ENCODE measurements at regions not wholly inside any gene's neighbourhood (a gene's known extent, or its start where the extent isn't known, plus 50 kb on each side); places are given as distances from the start of the nearest gene placed in this dataset.

DNA sequence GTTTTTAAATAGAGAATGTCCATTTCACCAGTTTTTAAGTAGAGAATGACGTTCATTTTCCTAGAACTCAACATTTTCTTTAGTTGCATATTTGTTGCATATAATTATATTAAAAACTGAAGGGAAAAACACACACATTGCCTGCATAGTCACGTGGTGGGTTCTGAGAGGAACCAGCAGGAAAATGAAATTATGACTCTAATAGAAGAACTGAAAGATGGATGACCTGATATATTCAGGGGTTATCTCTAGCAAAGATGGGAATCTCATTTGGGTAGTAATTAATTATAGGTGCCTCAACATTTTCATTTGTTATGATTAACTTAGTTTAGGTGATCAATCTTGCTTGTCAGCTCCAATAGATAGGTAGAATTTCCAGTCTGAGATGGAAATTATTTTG is 288.3 kb downstream of the TRIB2 start:
- Histone ChIP-seq H3K4me3 (ENCODE audit: insufficient read depth, low read length, poor library complexity, severe bottlenecking) (no peak overlapping the region), H3K79me2 (ENCODE audit: insufficient read depth, low read length) (no peaks in the 10 kb centered on the region), H3K9me3 (ENCODE audit: insufficient read depth, low read length) (no peaks in the 10 kb centered on the region), H2AFZ (ENCODE audit: low read depth, low read length, severe bottlenecking) (no peak overlapping the region), H3K36me3 (ENCODE audit: low read length) (no peaks in the 10 kb centered on the region), H3K4me2 (ENCODE audit: low read depth, low read length, poor library complexity, severe bottlenecking) (no peak overlapping the region), H3F3A (ENCODE audit: insufficient read depth) (no peaks in the 10 kb centered on the region), H4K20me1 (ENCODE audit: low read depth, low read length) (no peaks in the 10 kb centered on the region), H3K27me3 (ENCODE audit: low read length) (no peaks in the 10 kb centered on the region), H3K9me2 (replicated peaks; ENCODE audit: insufficient read depth, low read length) (no peaks in the 10 kb centered on the region), H3K9ac (ENCODE audit: low read length) (no peak overlapping the region), H3K27ac (ENCODE audit: low read depth, low read length) (no peak overlapping the region)
- TF ChIP-seq, protein P1, sequence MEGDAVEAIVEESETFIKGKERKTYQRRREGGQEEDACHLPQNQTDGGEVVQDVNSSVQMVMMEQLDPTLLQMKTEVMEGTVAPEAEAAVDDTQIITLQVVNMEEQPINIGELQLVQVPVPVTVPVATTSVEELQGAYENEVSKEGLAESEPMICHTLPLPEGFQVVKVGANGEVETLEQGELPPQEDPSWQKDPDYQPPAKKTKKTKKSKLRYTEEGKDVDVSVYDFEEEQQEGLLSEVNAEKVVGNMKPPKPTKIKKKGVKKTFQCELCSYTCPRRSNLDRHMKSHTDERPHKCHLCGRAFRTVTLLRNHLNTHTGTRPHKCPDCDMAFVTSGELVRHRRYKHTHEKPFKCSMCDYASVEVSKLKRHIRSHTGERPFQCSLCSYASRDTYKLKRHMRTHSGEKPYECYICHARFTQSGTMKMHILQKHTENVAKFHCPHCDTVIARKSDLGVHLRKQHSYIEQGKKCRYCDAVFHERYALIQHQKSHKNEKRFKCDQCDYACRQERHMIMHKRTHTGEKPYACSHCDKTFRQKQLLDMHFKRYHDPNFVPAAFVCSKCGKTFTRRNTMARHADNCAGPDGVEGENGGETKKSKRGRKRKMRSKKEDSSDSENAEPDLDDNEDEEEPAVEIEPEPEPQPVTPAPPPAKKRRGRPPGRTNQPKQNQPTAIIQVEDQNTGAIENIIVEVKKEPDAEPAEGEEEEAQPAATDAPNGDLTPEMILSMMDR (IDR thresholded peaks at IDR 0.05; ENCODE audit: insufficient read depth, low read length, poor library complexity, severe bottlenecking): no peak
- no peak for TF ChIP-seq EZH2phosphoT487 (conservative IDR thresholded peaks at IDR 0.05; ENCODE audit: low read length)

GRCh38 chr2:13005761-13006335 is 289.1 kb downstream of the TRIB2 start:
- Histone ChIP-seq H3K4me2 (ENCODE audit: low read depth, low read length, poor library complexity, severe bottlenecking) (no peak overlapping the region), H2AFZ (ENCODE audit: low read depth, low read length, severe bottlenecking) (no peak overlapping the region), H3K4me3 (ENCODE audit: insufficient read depth, low read length, poor library complexity, severe bottlenecking) (no peak overlapping the region), H3K27ac (ENCODE audit: low read depth, low read length) (no peak overlapping the region), H3K36me3 (ENCODE audit: low read length) (no peaks in the 10 kb centered on the region), H3F3A (ENCODE audit: insufficient read depth) (no peaks in the 10 kb centered on the region), H3K9ac (ENCODE audit: low read length) (no peak overlapping the region), H3K9me2 (replicated peaks; ENCODE audit: insufficient read depth, low read length) (no peaks in the 10 kb centered on the region), H3K9me3 (ENCODE audit: insufficient read depth, low read length) (no peaks in the 10 kb centered on the region), H4K20me1 (ENCODE audit: low read depth, low read length) (no peaks in the 10 kb centered on the region), H3K79me2 (ENCODE audit: insufficient read depth, low read length) (no peaks in the 10 kb centered on the region), H3K27me3 (ENCODE audit: low read length) (no peaks in the 10 kb centered on the region)
- TF ChIP-seq, protein P1 (IDR thresholded peaks at IDR 0.05; ENCODE audit: insufficient read depth, low read length, poor library complexity, severe bottlenecking): no peak
- TF ChIP-seq EZH2phosphoT487 (conservative IDR thresholded peaks at IDR 0.05; ENCODE audit: low read length): no peak

DNA sequence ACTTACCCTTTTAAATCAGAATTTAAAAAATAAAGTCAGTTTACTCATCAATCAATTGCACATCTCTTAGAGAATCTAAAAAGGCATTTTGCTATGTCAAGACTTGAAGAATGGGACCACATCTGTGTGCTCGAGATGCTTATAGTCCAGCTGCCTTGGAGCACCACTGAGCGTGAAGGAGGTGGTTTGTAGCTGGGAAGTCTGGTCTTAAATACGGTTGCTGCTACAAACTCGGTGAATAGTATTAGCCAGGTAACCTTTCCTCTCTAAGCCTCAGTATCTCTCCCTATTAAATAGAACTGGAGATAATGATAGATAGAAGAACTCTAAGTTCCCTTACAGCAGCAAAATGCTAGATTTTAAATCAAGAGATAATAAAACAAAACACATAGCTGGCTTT is 289.7 kb downstream of the TRIB2 start:
- H3K27ac ChIP-seq (ENCODE audit: low read depth, low read length): no peak overlapping the region
- no peak overlapping the region for H3K4me3 ChIP-seq (ENCODE audit: insufficient read depth, low read length, poor library complexity, severe bottlenecking)
- H3K9me2 ChIP-seq (replicated peaks; ENCODE audit: insufficient read depth, low read length): no peaks in the 10 kb centered on the region
- H3F3A ChIP-seq (ENCODE audit: insufficient read depth): no peaks in the 10 kb centered on the region
- no peaks in the 10 kb centered on the region for H3K36me3 ChIP-seq (ENCODE audit: low read length)
- H3K27me3 ChIP-seq (ENCODE audit: low read length): no peaks in the 10 kb centered on the region
- TF ChIP-seq, protein P1 (IDR thresholded peaks at IDR 0.05; ENCODE audit: insufficient read depth, low read length, poor library complexity, severe bottlenecking): no peak
- TF ChIP-seq EZH2phosphoT487 (conservative IDR thresholded peaks at IDR 0.05; ENCODE audit: low read length): no peak
- H2AFZ ChIP-seq (ENCODE audit: low read depth, low read length, severe bottlenecking): peak overlapping the region; percentile 52
- no peak overlapping the region for H3K4me2 ChIP-seq (ENCODE audit: low read depth, low read length, poor library complexity, severe bottlenecking)
- no peaks in the 10 kb centered on the region for H3K79me2 ChIP-seq (ENCODE audit: insufficient read depth, low read length)
- no peaks in the 10 kb centered on the region for H3K9me3 ChIP-seq (ENCODE audit: insufficient read depth, low read length)
- H3K9ac ChIP-seq (ENCODE audit: low read length): no peak overlapping the region
- H4K20me1 ChIP-seq (ENCODE audit: low read depth, low read length): no peaks in the 10 kb centered on the region
